ENCODE measurements at regions not wholly inside any gene's neighbourhood (a gene's known extent, or its start where the extent isn't known, plus 50 kb on each side); places are given as distances from the start of the nearest gene placed in this dataset.

DNA sequence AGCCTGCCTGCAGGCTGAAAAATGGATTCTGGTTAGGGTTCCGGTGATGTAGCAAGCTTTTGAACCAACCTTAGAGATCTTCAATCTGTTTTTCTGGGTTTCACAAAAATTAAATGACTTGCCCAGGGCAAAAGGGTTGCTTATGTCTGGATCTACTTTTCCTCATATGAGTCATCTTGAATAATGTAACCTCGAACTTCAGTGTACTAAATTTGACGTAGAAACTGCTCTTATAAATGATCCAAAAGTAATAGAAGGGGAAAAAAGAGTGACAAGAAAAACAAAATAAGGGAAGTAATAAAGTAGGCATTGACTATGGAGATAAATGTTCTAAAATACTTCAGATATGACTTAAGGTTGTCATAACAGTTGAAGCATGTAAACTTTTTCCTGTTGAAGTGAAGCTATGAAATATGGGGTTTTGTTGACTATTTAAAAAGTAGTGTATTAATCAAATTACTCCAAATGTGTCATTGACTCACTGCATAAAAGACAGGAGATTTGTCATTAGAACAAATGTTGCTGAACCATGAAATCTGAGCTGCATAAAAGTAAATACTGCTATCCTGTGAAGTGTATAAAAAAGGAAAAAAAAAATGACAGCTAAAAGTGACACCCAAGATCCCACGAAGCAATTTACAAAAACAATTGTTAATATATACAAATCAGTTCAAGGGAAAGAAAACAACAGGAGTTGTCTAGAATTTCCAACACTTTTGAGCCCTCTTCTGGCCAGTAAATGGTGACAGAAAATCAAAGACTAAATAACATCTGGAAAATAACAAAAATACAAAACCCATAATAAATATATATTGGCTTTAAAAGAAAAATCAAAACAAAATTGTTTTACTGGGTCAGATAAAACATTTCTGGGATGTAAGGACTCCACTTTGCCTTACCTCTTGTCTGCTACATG is 103.6 kb upstream of the SERPINE2 start:
- no peaks in the 10 kb centered on the region for H3K27me3 ChIP-seq
- H3K79me2 ChIP-seq (ENCODE audit: low read depth) = no peaks in the 10 kb centered on the region
- Mint-ChIP-seq H3K27ac (no peak overlapping the region), H3K9me3 (no peaks in the 10 kb centered on the region), H3K4me3 (no peak overlapping the region), H3K36me3 (no peaks in the 10 kb centered on the region), H3K4me1 (no peaks in the 10 kb centered on the region), H3K27me3 (ENCODE audit: insufficient read depth, low read depth) (no peaks in the 10 kb centered on the region)
- H3K9ac ChIP-seq = no peak overlapping the region
- no peak for DNase-seq (ENCODE audit: low spot score)
- H3K27ac ChIP-seq = no peak overlapping the region
- H3F3A ChIP-seq (ENCODE audit: low read depth) = no peaks in the 10 kb centered on the region
- no peaks in the 10 kb centered on the region for H4K20me1 ChIP-seq (ENCODE audit: low read depth)
- no peak overlapping the region for H3K4me3 ChIP-seq
- no peak for TF ChIP-seq EZH2phosphoT487 (IDR thresholded peaks at IDR 0.05)
- TF ChIP-seq EZH2 (IDR thresholded peaks at IDR 0.05) = no peak
- TF ChIP-seq, protein P1, sequence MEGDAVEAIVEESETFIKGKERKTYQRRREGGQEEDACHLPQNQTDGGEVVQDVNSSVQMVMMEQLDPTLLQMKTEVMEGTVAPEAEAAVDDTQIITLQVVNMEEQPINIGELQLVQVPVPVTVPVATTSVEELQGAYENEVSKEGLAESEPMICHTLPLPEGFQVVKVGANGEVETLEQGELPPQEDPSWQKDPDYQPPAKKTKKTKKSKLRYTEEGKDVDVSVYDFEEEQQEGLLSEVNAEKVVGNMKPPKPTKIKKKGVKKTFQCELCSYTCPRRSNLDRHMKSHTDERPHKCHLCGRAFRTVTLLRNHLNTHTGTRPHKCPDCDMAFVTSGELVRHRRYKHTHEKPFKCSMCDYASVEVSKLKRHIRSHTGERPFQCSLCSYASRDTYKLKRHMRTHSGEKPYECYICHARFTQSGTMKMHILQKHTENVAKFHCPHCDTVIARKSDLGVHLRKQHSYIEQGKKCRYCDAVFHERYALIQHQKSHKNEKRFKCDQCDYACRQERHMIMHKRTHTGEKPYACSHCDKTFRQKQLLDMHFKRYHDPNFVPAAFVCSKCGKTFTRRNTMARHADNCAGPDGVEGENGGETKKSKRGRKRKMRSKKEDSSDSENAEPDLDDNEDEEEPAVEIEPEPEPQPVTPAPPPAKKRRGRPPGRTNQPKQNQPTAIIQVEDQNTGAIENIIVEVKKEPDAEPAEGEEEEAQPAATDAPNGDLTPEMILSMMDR (IDR thresholded peaks at IDR 0.05) = no peak
- H3K36me3 ChIP-seq = no peaks in the 10 kb centered on the region
- no peaks in the 10 kb centered on the region for H3K4me1 ChIP-seq
- no peak overlapping the region for H2AFZ ChIP-seq (replicated peaks)
- no peaks in the 10 kb centered on the region for H3K9me3 ChIP-seq (ENCODE audit: low read depth)
- H3K4me2 ChIP-seq = no peak overlapping the region

DNA sequence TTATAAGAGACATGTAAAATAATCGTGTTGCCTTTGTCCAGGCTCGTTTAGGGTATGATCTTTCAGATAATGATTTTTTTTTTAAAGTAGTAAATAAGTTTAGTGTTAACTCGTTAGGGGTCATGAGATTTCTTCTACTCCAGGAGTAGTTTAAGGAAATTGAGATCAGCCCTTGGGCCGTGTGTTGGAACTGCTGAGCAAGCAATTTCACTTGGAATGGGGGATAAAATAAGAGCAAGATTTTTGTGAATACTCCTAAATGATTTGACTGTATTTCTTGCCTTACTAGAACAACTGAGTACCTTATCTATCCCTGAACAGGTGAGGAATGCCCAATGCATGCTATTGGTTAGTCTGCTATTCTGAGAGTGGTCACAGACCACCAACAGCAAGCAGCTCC is 102.2 kb upstream of the SERPINE2 start:
- Histone ChIP-seq H3K4me1 (no peaks in the 10 kb centered on the region), H3K36me3 (no peaks in the 10 kb centered on the region), H4K20me1 (ENCODE audit: low read depth) (no peaks in the 10 kb centered on the region), H2AFZ (replicated peaks) (no peak overlapping the region), H3K79me2 (ENCODE audit: low read depth) (no peaks in the 10 kb centered on the region), H3K27ac (no peak overlapping the region), H3F3A (ENCODE audit: low read depth) (no peaks in the 10 kb centered on the region), H3K4me2 (no peak overlapping the region), H3K9me3 (ENCODE audit: low read depth) (no peaks in the 10 kb centered on the region), H3K27me3 (no peaks in the 10 kb centered on the region), H3K4me3 (no peak overlapping the region), H3K9ac (no peak overlapping the region)
- no peak overlapping the region for H3K27ac Mint-ChIP-seq
- H3K9me3 Mint-ChIP-seq = no peaks in the 10 kb centered on the region
- no peaks in the 10 kb centered on the region for H3K27me3 Mint-ChIP-seq (ENCODE audit: insufficient read depth, low read depth)
- H3K4me3 Mint-ChIP-seq = no peak overlapping the region
- no peaks in the 10 kb centered on the region for H3K4me1 Mint-ChIP-seq
- DNase-seq (ENCODE audit: low spot score) = no peak
- H3K36me3 Mint-ChIP-seq = no peaks in the 10 kb centered on the region
- TF ChIP-seq, protein P1 (IDR thresholded peaks at IDR 0.05) = no peak
- no peak for TF ChIP-seq EZH2 (IDR thresholded peaks at IDR 0.05)
- TF ChIP-seq EZH2phosphoT487 (IDR thresholded peaks at IDR 0.05) = no peak

DNA sequence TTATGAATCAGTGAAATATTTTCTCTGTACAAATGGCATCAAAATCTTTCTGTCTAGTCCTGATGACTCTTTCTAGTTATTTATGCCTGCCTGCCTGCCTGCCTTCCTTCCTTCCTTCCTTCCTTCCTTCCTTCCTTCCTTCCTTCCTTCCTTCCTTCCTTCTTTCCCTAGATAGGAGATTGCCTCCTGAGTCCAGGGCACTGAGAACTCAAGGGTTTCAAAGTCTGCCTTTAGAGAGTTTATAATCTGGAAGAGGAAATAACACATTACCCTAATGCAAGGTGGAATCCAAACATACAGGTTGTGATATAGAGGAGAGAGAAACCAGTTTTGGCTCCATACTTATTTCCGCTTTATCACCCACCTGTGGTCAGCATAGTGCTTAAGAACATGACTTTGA is 98.1 kb upstream of the SERPINE2 start:
- H3K9me3 Mint-ChIP-seq = no peaks in the 10 kb centered on the region
- no peaks in the 10 kb centered on the region for H3K4me1 Mint-ChIP-seq
- no peak overlapping the region for H3K27ac ChIP-seq
- no peaks in the 10 kb centered on the region for H3K9me3 ChIP-seq (ENCODE audit: low read depth)
- no peak overlapping the region for H3K4me2 ChIP-seq
- H3K9ac ChIP-seq = no peak overlapping the region
- TF ChIP-seq, protein P1 (IDR thresholded peaks at IDR 0.05) = no peak
- no peak for TF ChIP-seq EZH2 (IDR thresholded peaks at IDR 0.05)
- no peak for TF ChIP-seq EZH2phosphoT487 (IDR thresholded peaks at IDR 0.05)
- no peaks in the 10 kb centered on the region for H3K36me3 ChIP-seq
- H3F3A ChIP-seq (ENCODE audit: low read depth) = no peaks in the 10 kb centered on the region
- no peak overlapping the region for H2AFZ ChIP-seq (replicated peaks)
- no peaks in the 10 kb centered on the region for H3K27me3 ChIP-seq
- no peaks in the 10 kb centered on the region for H3K27me3 Mint-ChIP-seq (ENCODE audit: insufficient read depth, low read depth)
- no peak for DNase-seq (ENCODE audit: low spot score)
- no peaks in the 10 kb centered on the region for H3K79me2 ChIP-seq (ENCODE audit: low read depth)
- H3K4me1 ChIP-seq = no peaks in the 10 kb centered on the region
- no peaks in the 10 kb centered on the region for H3K36me3 Mint-ChIP-seq
- H3K4me3 ChIP-seq = no peak overlapping the region
- no peaks in the 10 kb centered on the region for H4K20me1 ChIP-seq (ENCODE audit: low read depth)
- no peak overlapping the region for H3K27ac Mint-ChIP-seq
- H3K4me3 Mint-ChIP-seq = no peak overlapping the region
